ENCODE measurements at regions not wholly inside any gene's neighbourhood (a gene's known extent, or its start where the extent isn't known, plus 50 kb on each side); places are given as distances from the start of the nearest gene placed in this dataset.

GRCh38 chr2:60106836-60107529 lies 446.5 kb downstream of the BCL11A start:
- TF ChIP-seq CTCF (conservative IDR thresholded peaks at IDR 0.05) (no peak), EZH2 (IDR thresholded peaks at IDR 0.05; ENCODE audit: low read depth) (no peak)

Data from PC-9 (cell line).